ENCODE measurements at regions not wholly inside any gene's neighbourhood (a gene's known extent, or its start where the extent isn't known, plus 50 kb on each side); places are given as distances from the start of the nearest gene placed in this dataset.

GRCh38 chr6:27547157-27548075, 74.5 kb upstream of the ZNF184 start:
- no peak for TF ChIP-seq CTCF (conservative IDR thresholded peaks at IDR 0.05)
- peaks cover 10% of the 10 kb centered on the region for H3K27me3 ChIP-seq (ENCODE audit: control insufficient read depth, insufficient read depth, low read length, poor library complexity, severe bottlenecking)
- peaks cover 1% of the 10 kb centered on the region for H3K4me1 Mint-ChIP-seq
- H3K36me3 ChIP-seq (ENCODE audit: control insufficient read depth, insufficient read depth, low read length), result no peaks in the 10 kb centered on the region
- no peak overlapping the region for H3K27ac Mint-ChIP-seq
- peak; percentile 85 for DNase-seq
- H3K27me3 Mint-ChIP-seq (ENCODE audit: insufficient read depth), result peaks cover 20% of the 10 kb centered on the region
- H3K4me1 ChIP-seq (ENCODE audit: control insufficient read depth, insufficient read depth, low read length), result no peaks in the 10 kb centered on the region
- WGBS, 2 experiments (ENCODE audit: insufficient coverage in 1 of 2, insufficient read length in 1 of 2), result 17 to 19% methylated on average over 16 to 23 of the region's 23 CpGs
- no peaks in the 10 kb centered on the region for H3K36me3 Mint-ChIP-seq (ENCODE audit: low read depth)
- no peak overlapping the region for H3K27ac ChIP-seq (ENCODE audit: low read depth, low read length)
- peak overlapping the region; percentile 80 for H3K4me3 Mint-ChIP-seq
- no peaks in the 10 kb centered on the region for H3K9me3 ChIP-seq (ENCODE audit: control insufficient read depth, low read length)
- H3K9me3 Mint-ChIP-seq, result no peaks in the 10 kb centered on the region
- H3K9ac ChIP-seq (ENCODE audit: extremely low read depth, low read length, poor library complexity, severe bottlenecking), result peak overlapping the region; percentile 44
- peak overlapping the region; percentile 92 for H3K4me3 ChIP-seq (ENCODE audit: low read length)

DNA sequence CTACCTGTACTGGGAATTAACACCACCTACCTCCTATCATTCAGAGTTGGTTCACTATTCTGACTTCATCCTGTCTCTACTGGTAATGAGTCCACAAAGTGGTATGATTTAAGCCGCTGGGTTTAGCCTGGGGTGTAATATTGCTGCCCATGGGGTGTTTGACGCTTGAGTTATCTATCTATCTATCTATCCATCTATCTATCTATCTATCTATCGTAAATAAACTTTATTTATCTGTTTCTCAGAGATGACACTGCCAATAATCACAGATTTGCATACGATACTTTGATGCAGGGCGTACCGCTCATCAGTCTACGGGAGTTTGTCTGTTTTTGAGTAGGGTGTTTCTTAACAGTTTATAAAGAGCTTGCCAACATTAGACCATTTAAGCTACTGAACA, 73.6 kb upstream of the ZNF184 start:
- peaks cover 28% of the 10 kb centered on the region for H3K27me3 Mint-ChIP-seq (ENCODE audit: insufficient read depth)
- no peak overlapping the region for H3K27ac Mint-ChIP-seq
- no peak for TF ChIP-seq CTCF (conservative IDR thresholded peaks at IDR 0.05)
- H3K9ac ChIP-seq (ENCODE audit: extremely low read depth, low read length, poor library complexity, severe bottlenecking), result no peak overlapping the region
- no peak for DNase-seq
- 93% methylated on average over 7 of the region's 7 CpGs; no CpG with 5 or more reads in 1 of the 2 experiments for WGBS, 2 experiments (ENCODE audit: insufficient coverage in 1 of 2, insufficient read length in 1 of 2)
- H3K4me1 Mint-ChIP-seq, result peaks cover 1% of the 10 kb centered on the region
- H3K9me3 ChIP-seq (ENCODE audit: control insufficient read depth, low read length), result peaks cover 3% of the 10 kb centered on the region
- H3K4me3 ChIP-seq (ENCODE audit: low read length), result no peak overlapping the region
- H3K9me3 Mint-ChIP-seq, result no peaks in the 10 kb centered on the region
- no peak overlapping the region for H3K27ac ChIP-seq (ENCODE audit: low read depth, low read length)
- H3K36me3 Mint-ChIP-seq (ENCODE audit: low read depth), result no peaks in the 10 kb centered on the region
- peaks cover 10% of the 10 kb centered on the region for H3K27me3 ChIP-seq (ENCODE audit: control insufficient read depth, insufficient read depth, low read length, poor library complexity, severe bottlenecking)
- H3K4me1 ChIP-seq (ENCODE audit: control insufficient read depth, insufficient read depth, low read length), result no peaks in the 10 kb centered on the region
- H3K4me3 Mint-ChIP-seq, result no peak overlapping the region
- no peaks in the 10 kb centered on the region for H3K36me3 ChIP-seq (ENCODE audit: control insufficient read depth, insufficient read depth, low read length)

GRCh38 chr6:27545271-27546046, 72.6 kb upstream of the ZNF184 start:
- TF ChIP-seq CTCF (conservative IDR thresholded peaks at IDR 0.05), result no peak
- Histone ChIP-seq H3K9ac (ENCODE audit: extremely low read depth, low read length, poor library complexity, severe bottlenecking) (peak overlapping the region; percentile 22), H3K27me3 (ENCODE audit: control insufficient read depth, insufficient read depth, low read length, poor library complexity, severe bottlenecking) (peaks cover 10% of the 10 kb centered on the region), H3K27ac (ENCODE audit: low read depth, low read length) (no peak overlapping the region), H3K4me3 (ENCODE audit: low read length) (peak overlapping the region; percentile 82), H3K4me1 (ENCODE audit: control insufficient read depth, insufficient read depth, low read length) (no peaks in the 10 kb centered on the region), H3K9me3 (ENCODE audit: control insufficient read depth, low read length) (peaks cover 3% of the 10 kb centered on the region), H3K36me3 (ENCODE audit: control insufficient read depth, insufficient read depth, low read length) (no peaks in the 10 kb centered on the region)
- Mint-ChIP-seq H3K27ac (peak overlapping the region; percentile 85), H3K27me3 (ENCODE audit: insufficient read depth) (peaks cover 34% of the 10 kb centered on the region), H3K9me3 (no peaks in the 10 kb centered on the region), H3K4me3 (peak overlapping the region; percentile 85), H3K36me3 (ENCODE audit: low read depth) (no peaks in the 10 kb centered on the region), H3K4me1 (peaks cover 1% of the 10 kb centered on the region)
- peak; percentile 96 for DNase-seq
- 4 to 9% methylated on average over 18 to 32 of the region's 32 CpGs for WGBS, 2 experiments (ENCODE audit: insufficient coverage in 1 of 2, insufficient read length in 1 of 2)

All from endodermal cell (in vitro differentiated cells).